GM18909 (cell line): ENCODE measurements at regions not wholly inside any gene's neighbourhood (a gene's known extent, or its start where the extent isn't known, plus 50 kb on each side); places are given as distances from the start of the nearest gene placed in this dataset.
"Not testable (repeated sequence)": the region's sequence is repeated elsewhere in the genome, so short reads cannot be mapped to it uniquely, and the experiment has no call there.

Experiments used
- ATAC-seq: cut with Tn5 transposase; IDR thresholded peaks from one replicate; pipeline ENCODE4 v1.9.1; 2021; ENCODE audit warnings: mild to moderate bottlenecking; ENCODE audit not compliant: unreplicated experiment, poor library complexity

GRCh38 chr2:52686935-52687334 lies 1080.7 kb upstream of the CHAC2 start:
- no peak for ATAC-seq

- ATAC-seq, result no peak
Measured at GRCh38 chr2:52676056-52676455, 1091.5 kb upstream of the CHAC2 start.

GRCh38 chr2:52668724-52669123 lies 1098.9 kb upstream of the CHAC2 start:
- no peak for ATAC-seq

GRCh38 chr2:52659546-52659945 lies 1108.1 kb upstream of the CHAC2 start:
- no peak for ATAC-seq

GRCh38 chr2:52658598-52658997 lies 1109.0 kb upstream of the CHAC2 start:
- ATAC-seq, result no peak

- no peak for ATAC-seq
Measured at GRCh38 chr2:52639692-52640091, 1127.9 kb upstream of the CHAC2 start.

- ATAC-seq, result no peak
Measured at GRCh38 chr2:52632543-52632942, 1135.1 kb upstream of the CHAC2 start.

- no peak for ATAC-seq
Measured at GRCh38 chr2:52629944-52630343, 1137.7 kb upstream of the CHAC2 start.

GRCh38 chr2:52629531-52629930 lies 1138.1 kb upstream of the CHAC2 start:
- no peak for ATAC-seq

GRCh38 chr2:52622266-52622665 lies 1145.3 kb upstream of the CHAC2 start:
- ATAC-seq, result no peak

- no peak for ATAC-seq
Measured at GRCh38 chr2:52613064-52613463, 1154.5 kb upstream of the CHAC2 start.

GRCh38 chr2:52611759-52612158 lies 1155.8 kb upstream of the CHAC2 start:
- ATAC-seq, result no peak

GRCh38 chr2:52608030-52608429 lies 1159.6 kb upstream of the CHAC2 start:
- ATAC-seq, result no peak

GRCh38 chr2:52597346-52597745 lies 1170.3 kb upstream of the CHAC2 start:
- ATAC-seq, result no peak

GRCh38 chr2:52594026-52594425 lies 1173.6 kb upstream of the CHAC2 start:
- no peak for ATAC-seq

GRCh38 chr2:52584071-52584470 lies 1183.5 kb upstream of the CHAC2 start:
- ATAC-seq, result not testable (repeated sequence)

GRCh38 chr2:52572469-52572894 lies 1195.1 kb upstream of the CHAC2 start:
- no peak for ATAC-seq

GRCh38 chr2:52571380-52572347 lies 1195.9 kb upstream of the CHAC2 start:
- no peak for ATAC-seq

- ATAC-seq, result no peak
Measured at GRCh38 chr2:52570716-52571115, 1196.9 kb upstream of the CHAC2 start.

- no peak for ATAC-seq
Measured at GRCh38 chr2:52563151-52563550, 1204.5 kb upstream of the CHAC2 start.

- no peak for ATAC-seq
Measured at GRCh38 chr2:52558265-52558664, 1209.3 kb upstream of the CHAC2 start.

GRCh38 chr2:52542297-52542696 lies 1225.3 kb upstream of the CHAC2 start:
- ATAC-seq, result no peak
